NT2/D1 (cell line): ENCODE measurements at regions not wholly inside any gene's neighbourhood (a gene's known extent, or its start where the extent isn't known, plus 50 kb on each side); places are given as distances from the start of the nearest gene placed in this dataset.

ENCODE experiments used
- YY1 ChIP-seq: IDR thresholded peaks from 2 replicates; pipeline ENCODE4 v1.6.1; 2011; ENCODE audit not compliant: insufficient read length, insufficient read depth
- ZNF274 ChIP-seq: IDR thresholded peaks from 2 replicates; pipeline ENCODE4 v1.6.1; 2011; ENCODE audit warnings: mild to moderate bottlenecking, low read depth, low read length

GRCh38 chr13:53123536-53123935 is 94.9 kb downstream of the OLFM4 start:
- TF ChIP-seq YY1 (no peak), ZNF274 (no peak)
